PC-9 (cell line): ENCODE measurements at regions not wholly inside any gene's neighbourhood (a gene's known extent, or its start where the extent isn't known, plus 50 kb on each side); places are given as distances from the start of the nearest gene placed in this dataset.

Experiments used
- BruUV-seq: library from RNA; stranded (reverse); fragments of 400-500 nt; replicated peaks from 2 replicates; lab custom pipeline; 2021; lab: Mats Ljungman, UMichigan
- CTCF ChIA-PET: fragments of 300-600 bp; sonication (Branson Sonifier 250); formaldehyde crosslinking; loops from one replicate; lab custom pipeline; 2022; ENCODE audit warnings: antibody characterized with exemption; lab: Charles Lee
- POLR2A ChIA-PET: fragments of 300-600 bp; sonication (Branson Sonifier 250); formaldehyde crosslinking; loops from one replicate; lab custom pipeline; 2022; ENCODE audit warnings: antibody characterized with exemption; ENCODE audit not compliant: unreplicated experiment; lab: Charles Lee
- DNase-seq, 2 experiments: peaks; one replicate each; pipeline versions ENCODE4 v3.0.0 to v3.0.0-alpha.2; 2015 to 2022; ENCODE audit warnings: mixed read lengths in 1 of 2
- H2AFZ ChIP-seq: fragments of 200-600 bp; sonication (generic); 2 replicates; pipeline ENCODE4 v1.8.1; 2017; ENCODE audit warnings: antibody characterized with exemption
- H3F3A ChIP-seq: fragments of 200-600 bp; sonication (generic); 2 replicates; pipeline ENCODE4 v1.8.1; 2017; ENCODE audit warnings: antibody characterized with exemption, mild to moderate bottlenecking, low read depth; ENCODE audit not compliant: insufficient read depth
- H3K27ac ChIP-seq: fragments of 200-600 bp; sonication (generic); 2 replicates; pipeline ENCODE4 v1.6.1; 2016; ENCODE audit warnings: mixed run types
- H3K27me3 ChIP-seq: fragments of 200-600 bp; sonication (generic); 2 replicates; pipeline ENCODE4 v1.6.1; 2016; ENCODE audit warnings: low read depth, mixed run types; ENCODE audit not compliant: insufficient read depth
- H3K36me3 ChIP-seq: fragments of 200-600 bp; sonication (generic); 2 replicates; pipeline ENCODE4 v1.6.1; 2016; ENCODE audit warnings: low read depth, mixed run types
- H3K4me1 ChIP-seq: fragments of 200-600 bp; sonication (generic); replicated peaks from 2 replicates; pipeline ENCODE4 v1.6.1; 2016; ENCODE audit warnings: mixed run types; ENCODE audit not compliant: insufficient read depth
- H3K4me2 ChIP-seq: fragments of 200-600 bp; sonication (generic); 2 replicates; pipeline ENCODE4 v1.6.1; 2017; ENCODE audit warnings: mixed run types
- H3K4me3 ChIP-seq: fragments of 200-600 bp; sonication (generic); 2 replicates; pipeline ENCODE4 v1.6.1; 2016; ENCODE audit warnings: mixed run types
- H3K79me2 ChIP-seq: fragments of 200-600 bp; sonication (generic); 2 replicates; pipeline ENCODE4 v1.6.1; 2017; ENCODE audit warnings: low read depth, mixed run types
- H3K9me2 ChIP-seq: fragments of 200-600 bp; sonication (generic); 2 replicates; pipeline ENCODE4 v1.8.1; 2017; ENCODE audit warnings: mild to moderate bottlenecking; ENCODE audit not compliant: insufficient read depth
- H3K9me3 ChIP-seq: fragments of 200-600 bp; sonication (generic); 2 replicates; pipeline ENCODE4 v1.8.1; 2016; ENCODE audit warnings: low read depth; ENCODE audit not compliant: insufficient read depth
- H4K20me1 ChIP-seq: fragments of 200-600 bp; sonication (generic); 2 replicates; pipeline ENCODE4 v1.8.1; 2017; ENCODE audit not compliant: insufficient read depth
- CTCF ChIP-seq: fragments of 200-600 bp; sonication (generic); conservative IDR thresholded peaks from 2 replicates; pipeline ENCODE4 v1.6.1; 2017; ENCODE audit warnings: mixed run types, antibody characterized with exemption, mild to moderate bottlenecking, moderate library complexity
- EZH2 ChIP-seq: fragments of 200-600 bp; sonication (generic); IDR thresholded peaks from 2 replicates; pipeline ENCODE4 v1.8.0; 2017; ENCODE audit warnings: antibody characterized with exemption, low read depth
- intact Hi-C: fragments of 100-400 bp; cut with micrococcal nuclease; formaldehyde crosslinking; loops from one replicate; pipeline ENCODE4 v1.10.0; 2022; ENCODE audit not compliant: unreplicated experiment

GRCh38 chr5:2212481-2212880 is 329.8 kb upstream of the IRX4 start:
- Histone ChIP-seq H3K27me3 (peaks cover 90% of the 10 kb centered on the region), H2AFZ (no peak overlapping the region), H4K20me1 (no peaks in the 10 kb centered on the region), H3K4me1 (no peaks in the 10 kb centered on the region), H3K9me2 (no peaks in the 10 kb centered on the region), H3K79me2 (no peaks in the 10 kb centered on the region), H3K36me3 (no peaks in the 10 kb centered on the region), H3K4me3 (no peak overlapping the region), H3F3A (no peaks in the 10 kb centered on the region), H3K4me2 (no peak overlapping the region), H3K27ac (no peak overlapping the region), H3K9me3 (no peaks in the 10 kb centered on the region)
- no peak for DNase-seq
- no peak for TF ChIP-seq CTCF
- no peak for TF ChIP-seq EZH2
- no TSS peak for BruUV-seq
- intact Hi-C loops, result no loop called here
- POLR2A ChIA-PET, result no interaction called here
- CTCF ChIA-PET, result no interaction called here

GRCh38 chr5:2208239-2208544 is 325.5 kb upstream of the IRX4 start:
- Histone ChIP-seq H3K36me3 (no peaks in the 10 kb centered on the region), H3F3A (no peaks in the 10 kb centered on the region), H4K20me1 (no peaks in the 10 kb centered on the region), H3K4me1 (no peaks in the 10 kb centered on the region), H3K4me3 (no peak overlapping the region), H3K27me3 (peaks cover 94% of the 10 kb centered on the region), H3K9me3 (no peaks in the 10 kb centered on the region), H3K4me2 (no peak overlapping the region), H3K27ac (no peak overlapping the region), H2AFZ (no peak overlapping the region), H3K9me2 (no peaks in the 10 kb centered on the region), H3K79me2 (no peaks in the 10 kb centered on the region)
- ChIA-PET POLR2A (no interaction called here), CTCF (no interaction called here)
- TF ChIP-seq CTCF (peak; percentile 6; the same call in 1 of the 2 replicates), EZH2 (no peak)
- intact Hi-C loops, result no loop called here
- BruUV-seq, result no TSS peak
- DNase-seq, result no peak

- Histone ChIP-seq H4K20me1 (no peaks in the 10 kb centered on the region), H3K4me3 (no peak overlapping the region), H3K79me2 (no peaks in the 10 kb centered on the region), H3K4me2 (no peak overlapping the region), H3K4me1 (no peaks in the 10 kb centered on the region), H3K9me2 (no peaks in the 10 kb centered on the region), H3K36me3 (no peaks in the 10 kb centered on the region), H3K9me3 (no peaks in the 10 kb centered on the region), H2AFZ (no peak overlapping the region), H3K27me3 (peaks cover 94% of the 10 kb centered on the region), H3K27ac (no peak overlapping the region), H3F3A (no peaks in the 10 kb centered on the region)
- ChIA-PET POLR2A (no interaction called here), CTCF (no interaction called here)
- intact Hi-C loops, result no loop called here
- peak in 1 of 2 experiments; percentile 40 for DNase-seq
- TF ChIP-seq CTCF, result peak; percentile 58; the same call in 1 of the 2 replicates
- no peak; the same call in 1 of the 2 replicates for TF ChIP-seq EZH2
- BruUV-seq, result no TSS peak
These were observed 324.9 kb upstream of the IRX4 start for GRCh38 chr5:2207416-2208238.
